ENCODE measurements at regions not wholly inside any gene's neighbourhood (a gene's known extent, or its start where the extent isn't known, plus 50 kb on each side); places are given as distances from the start of the nearest gene placed in this dataset.

GRCh38 chr9:28714188-28714587 is 1140.9 kb upstream of the C9orf72 start:
- no peak for TF ChIP-seq CTCF (IDR thresholded peaks at IDR 0.05)
- TF ChIP-seq POLR2A (IDR thresholded peaks at IDR 0.05) = no peak
